ENCODE measurements at regions not wholly inside any gene's neighbourhood (a gene's known extent, or its start where the extent isn't known, plus 50 kb on each side); places are given as distances from the start of the nearest gene placed in this dataset.

GRCh38 chr1:73800376-73800775 lies 397.6 kb downstream of the LRRIQ3 start:
- TF ChIP-seq HDAC2 (IDR thresholded peaks at IDR 0.05) = no peak
- no peak for TF ChIP-seq ZNF384 (IDR thresholded peaks at IDR 0.05; ENCODE audit: borderline replicate concordance, low read depth, low read length)
- no peak for TF ChIP-seq ELK1 (IDR thresholded peaks at IDR 0.05; ENCODE audit: low read depth, low read length)
- TF ChIP-seq USF2 (IDR thresholded peaks at IDR 0.05; ENCODE audit: borderline replicate concordance, low read depth, low read length) = no peak
- no peak for TF ChIP-seq ZZZ3 (IDR thresholded peaks at IDR 0.05; ENCODE audit: control insufficient read depth, insufficient read length, low read depth)
- TF ChIP-seq POLR2A (IDR thresholded peaks at IDR 0.05; ENCODE audit: low read depth, low read length) = no peak
- TF ChIP-seq KDM1A (IDR thresholded peaks at IDR 0.05; ENCODE audit: borderline replicate concordance) = no peak
- no peak for TF ChIP-seq ATF2 (IDR thresholded peaks at IDR 0.05; ENCODE audit: low read length)
- no peak for TF ChIP-seq CTCF (IDR thresholded peaks at IDR 0.05 in 2 of 3, conservative IDR thresholded peaks at IDR 0.05 in 1 of 3; ENCODE audit: control insufficient read depth in 2 of 3, extremely low read depth in 1 of 3, insufficient read depth in 1 of 3, low read depth in 3 of 3, low read length in 3 of 3)
